A549 (cell line): ENCODE measurements at regions not wholly inside any gene's neighbourhood (a gene's known extent, or its start where the extent isn't known, plus 50 kb on each side); places are given as distances from the start of the nearest gene placed in this dataset.

Experiments
- CBX2 ChIP-seq: fragments of 200-600 bp; sonication (generic); IDR thresholded peaks from 2 replicates; pipeline ENCODE4 v1.6.1; 2016; ENCODE audit warnings: low read depth, mild to moderate bottlenecking, borderline replicate concordance
- CHD2 ChIP-seq: fragments of 150-350 bp; IDR thresholded peaks from 2 replicates; pipeline ENCODE4 v1.6.1; 2014; ENCODE audit warnings: low read length; ENCODE audit not compliant: partially characterized antibody
- CTCF ChIP-seq: fragments of >200 bp; sonication (Bioruptor Twin); formaldehyde crosslinking; IDR thresholded peaks from 3 replicates; pipeline ENCODE4 v1.5.1; 2016
- EP300 ChIP-seq, 2 experiments: fragments of >200 bp; sonication (Bioruptor Twin); formaldehyde crosslinking; IDR thresholded peaks; 2 replicates in 1 of 2; 3 replicates in 1 of 2; pipeline ENCODE4 v1.6.1; 2016 to 2017
- POLR2A ChIP-seq: IDR thresholded peaks from 2 replicates; pipeline ENCODE4 v1.6.1; 2012; ENCODE audit warnings: mild to moderate bottlenecking, low read length
- RAD21 ChIP-seq, 2 experiments: fragments of >200 bp in 1 of 2; sonication (Bioruptor Twin) in 1 of 2; formaldehyde crosslinking in 1 of 2; IDR thresholded peaks in 1 of 2; conservative IDR thresholded peaks in 1 of 2; 2 replicates in 1 of 2; 3 replicates in 1 of 2; pipeline ENCODE4 v1.6.1; 2012 to 2018; ENCODE audit warnings: inconsistent platforms in 1 of 2
- REST ChIP-seq: fragments of 200-600 bp; sonication (generic); IDR thresholded peaks from 2 replicates; pipeline ENCODE4 v1.6.1; 2016; ENCODE audit warnings: antibody characterized with exemption, mild to moderate bottlenecking, moderate library complexity
- SMC3 ChIP-seq: fragments of >200 bp; sonication (Bioruptor Twin); formaldehyde crosslinking; IDR thresholded peaks from 3 replicates; pipeline ENCODE4 v1.6.1; 2018; ENCODE audit warnings: inconsistent platforms
- ZFP36 ChIP-seq: fragments of 450-650 bp; IDR thresholded peaks from 2 replicates; pipeline ENCODE4 v1.6.1; 2014; ENCODE audit warnings: borderline replicate concordance; ENCODE audit not compliant: partially characterized antibody
- TF ChIP-seq, protein P1 (sequence below): IDR thresholded peaks from 2 replicates; pipeline ENCODE4 v1.6.1; 2012

- TF ChIP-seq SMC3 = no peak
- no peak for TF ChIP-seq CHD2
- no peak for TF ChIP-seq ZFP36
- no peak for TF ChIP-seq CBX2
- TF ChIP-seq POLR2A = no peak
- no peak for TF ChIP-seq CTCF
- TF ChIP-seq, protein P1, sequence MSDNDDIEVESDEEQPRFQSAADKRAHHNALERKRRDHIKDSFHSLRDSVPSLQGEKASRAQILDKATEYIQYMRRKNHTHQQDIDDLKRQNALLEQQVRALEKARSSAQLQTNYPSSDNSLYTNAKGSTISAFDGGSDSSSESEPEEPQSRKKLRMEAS = no peak
- TF ChIP-seq EP300 (IDR thresholded peaks at IDR 0.05) = no peak
- no peak for TF ChIP-seq REST
- TF ChIP-seq RAD21 (conservative IDR thresholded peaks at IDR 0.05 in 1 of 2, IDR thresholded peaks at IDR 0.05 in 1 of 2) = no peak
These were observed 519.2 kb downstream of the ACTL7B start for GRCh38 chr9:108336575-108336974.
